ENCODE measurements at regions not wholly inside any gene's neighbourhood (a gene's known extent, or its start where the extent isn't known, plus 50 kb on each side); places are given as distances from the start of the nearest gene placed in this dataset.

- no peak overlapping the region for H3K4me3 ChIP-seq (ENCODE audit: low read length)
- peak; percentile 23 for DNase-seq (ENCODE audit: low read depth)
- TF ChIP-seq, protein P1, sequence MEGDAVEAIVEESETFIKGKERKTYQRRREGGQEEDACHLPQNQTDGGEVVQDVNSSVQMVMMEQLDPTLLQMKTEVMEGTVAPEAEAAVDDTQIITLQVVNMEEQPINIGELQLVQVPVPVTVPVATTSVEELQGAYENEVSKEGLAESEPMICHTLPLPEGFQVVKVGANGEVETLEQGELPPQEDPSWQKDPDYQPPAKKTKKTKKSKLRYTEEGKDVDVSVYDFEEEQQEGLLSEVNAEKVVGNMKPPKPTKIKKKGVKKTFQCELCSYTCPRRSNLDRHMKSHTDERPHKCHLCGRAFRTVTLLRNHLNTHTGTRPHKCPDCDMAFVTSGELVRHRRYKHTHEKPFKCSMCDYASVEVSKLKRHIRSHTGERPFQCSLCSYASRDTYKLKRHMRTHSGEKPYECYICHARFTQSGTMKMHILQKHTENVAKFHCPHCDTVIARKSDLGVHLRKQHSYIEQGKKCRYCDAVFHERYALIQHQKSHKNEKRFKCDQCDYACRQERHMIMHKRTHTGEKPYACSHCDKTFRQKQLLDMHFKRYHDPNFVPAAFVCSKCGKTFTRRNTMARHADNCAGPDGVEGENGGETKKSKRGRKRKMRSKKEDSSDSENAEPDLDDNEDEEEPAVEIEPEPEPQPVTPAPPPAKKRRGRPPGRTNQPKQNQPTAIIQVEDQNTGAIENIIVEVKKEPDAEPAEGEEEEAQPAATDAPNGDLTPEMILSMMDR (conservative IDR thresholded peaks at IDR 0.05; ENCODE audit: low read depth, low read length), result no peak
Measured at GRCh38 chr5:108531367-108532128, 149.7 kb upstream of the FBXL17 start.

DNA sequence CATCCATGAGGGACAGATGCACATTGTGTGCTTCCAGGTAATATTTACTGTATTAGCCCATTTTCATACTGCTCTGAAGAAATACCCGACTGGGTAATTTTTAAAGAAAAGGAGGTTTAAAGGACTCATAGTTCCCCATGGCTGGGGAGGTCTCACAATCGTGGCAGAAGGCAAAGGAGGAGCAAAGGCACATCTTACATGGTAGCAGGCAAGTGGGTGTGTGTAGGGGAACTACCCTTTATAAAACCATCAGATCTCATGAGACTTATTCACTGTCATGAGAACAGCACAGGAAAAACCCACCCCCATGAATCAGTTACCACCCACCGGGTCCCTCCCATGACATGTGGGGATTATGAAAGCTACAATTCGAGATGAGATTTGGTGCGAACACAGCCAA lies 148.8 kb upstream of the FBXL17 start:
- no peak for DNase-seq (ENCODE audit: low read depth)
- H3K4me3 ChIP-seq (ENCODE audit: low read length), result no peak overlapping the region
- TF ChIP-seq, protein P1 (conservative IDR thresholded peaks at IDR 0.05; ENCODE audit: low read depth, low read length), result no peak

- H3K4me3 ChIP-seq (ENCODE audit: low read length), result no peak overlapping the region
- TF ChIP-seq, protein P1 (conservative IDR thresholded peaks at IDR 0.05; ENCODE audit: low read depth, low read length), result no peak
- no peak for DNase-seq (ENCODE audit: low read depth)
Measured at GRCh38 chr5:108529381-108529780, 147.5 kb upstream of the FBXL17 start.

DNA sequence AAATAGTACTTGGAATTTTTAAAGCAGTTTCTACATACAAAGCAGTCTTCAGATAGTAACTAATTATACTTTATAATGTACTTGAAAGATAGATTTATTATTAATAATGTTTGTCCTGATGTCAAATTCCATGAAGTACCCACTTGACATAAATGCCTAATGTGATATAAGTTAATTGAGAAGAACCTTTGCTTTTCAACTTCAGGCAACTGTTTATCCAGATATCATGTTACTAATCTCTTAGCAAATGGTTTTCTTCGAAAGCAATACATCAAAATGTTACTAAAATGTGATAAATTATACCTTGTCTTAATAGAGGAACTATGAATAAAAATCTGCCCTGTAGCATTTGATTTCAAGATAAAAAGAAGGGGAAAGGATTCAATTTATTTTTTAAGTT lies 146.8 kb upstream of the FBXL17 start:
- TF ChIP-seq, protein P1 (conservative IDR thresholded peaks at IDR 0.05; ENCODE audit: low read depth, low read length), result no peak
- DNase-seq (ENCODE audit: low read depth), result no peak
- H3K4me3 ChIP-seq (ENCODE audit: low read length), result no peak overlapping the region

GRCh38 chr5:108524564-108524963 lies 142.7 kb upstream of the FBXL17 start:
- no peak for DNase-seq (ENCODE audit: low read depth)
- TF ChIP-seq, protein P1 (conservative IDR thresholded peaks at IDR 0.05; ENCODE audit: low read depth, low read length), result no peak
- H3K4me3 ChIP-seq (ENCODE audit: low read length), result no peak overlapping the region

- H3K4me3 ChIP-seq (ENCODE audit: low read length), result no peak overlapping the region
- no peak for DNase-seq (ENCODE audit: low read depth)
- TF ChIP-seq, protein P1 (conservative IDR thresholded peaks at IDR 0.05; ENCODE audit: low read depth, low read length), result no peak
Measured at GRCh38 chr5:108523360-108523759, 141.5 kb upstream of the FBXL17 start.

DNA sequence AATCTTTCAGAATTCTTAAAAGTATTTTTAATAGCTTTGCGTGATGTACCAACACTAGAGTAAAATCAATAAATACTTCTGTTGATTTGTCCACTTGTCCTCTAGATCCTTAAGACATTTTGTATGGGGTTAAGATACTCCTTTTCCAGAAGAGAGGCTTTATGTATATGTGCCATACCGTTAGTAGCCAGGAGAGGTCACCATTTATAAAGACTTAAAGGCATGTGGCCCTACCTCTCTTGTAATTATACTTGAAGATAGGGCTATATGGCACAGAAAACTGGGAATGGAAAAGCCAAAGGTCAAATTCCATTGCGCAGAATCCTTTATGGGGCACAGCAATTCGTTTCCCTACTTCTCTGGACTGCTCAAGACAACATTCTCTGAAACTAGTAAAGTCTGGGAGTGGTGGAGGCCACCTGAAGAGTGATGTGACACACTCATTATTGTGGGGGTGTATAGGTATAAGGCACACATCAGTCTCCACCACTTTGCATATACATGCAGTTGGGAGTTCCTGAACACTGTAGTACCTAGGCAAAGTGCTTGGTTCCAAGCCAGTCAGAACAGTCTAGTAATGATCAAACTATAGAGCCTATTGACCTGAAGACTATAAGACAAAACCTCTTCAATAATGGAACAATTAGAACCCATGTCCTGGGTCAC lies 140.1 kb upstream of the FBXL17 start:
- TF ChIP-seq, protein P1 (conservative IDR thresholded peaks at IDR 0.05; ENCODE audit: low read depth, low read length), result peak; percentile 74
- no peak overlapping the region for H3K4me3 ChIP-seq (ENCODE audit: low read length)
- peak; percentile 24 for DNase-seq (ENCODE audit: low read depth)
